B cell (primary cell): ENCODE measurements at regions not wholly inside any gene's neighbourhood (a gene's known extent, or its start where the extent isn't known, plus 50 kb on each side); places are given as distances from the start of the nearest gene placed in this dataset.

Experiments
- ATAC-seq: fragments of 200-7000 bp; cut with Tn5 transposase; one replicate; pipeline ENCODE4 v1.10.0; 2021; ENCODE audit warnings: low read depth, mild to moderate bottlenecking, moderate number of reproducible peaks, moderate library complexity
- CTCF ChIA-PET: fragments of 350-600 bp; sonication (Branson Sonifier 250); formaldehyde crosslinking; loops from one replicate; lab custom pipeline; 2021; ENCODE audit warnings: antibody characterized with exemption, inconsistent platforms; lab: Charles Lee
- POLR2A ChIA-PET: fragments of 350-600 bp; sonication (Branson Sonifier 250); formaldehyde crosslinking; loops from one replicate; lab custom pipeline; 2021; ENCODE audit warnings: antibody characterized with exemption; lab: Charles Lee
- DNase-seq: peaks from one replicate; pipeline ENCODE4 v3.0.0; 2013
- H2AFZ ChIP-seq: 2 replicates; pipeline ENCODE4 v1.6.1; 2012; ENCODE audit warnings: mild to moderate bottlenecking, low read depth, low read length; ENCODE audit not compliant: insufficient read depth, poor library complexity, severe bottlenecking
- H3K27ac ChIP-seq, 2 donors: 1 replicate in 1 of 2; 2 replicates in 1 of 2; pipeline ENCODE4 v1.5.1; 2012 to 2013; ENCODE audit warnings: low read length in 2 of 2, mild to moderate bottlenecking in 2 of 2, moderate library complexity in 1 of 2
- H3K27me3 ChIP-seq, 4 experiments: fragments of 200-600 bp in 1 of 4; sonication (generic) in 1 of 4; replicated peaks in 1 of 4; 1 replicate in 2 of 4; 2 replicates in 2 of 4; pipeline versions ENCODE4 v1.6.1 to v1.7.0; 2013 to 2016; ENCODE audit warnings: low read length in 3 of 4, mild to moderate bottlenecking in 2 of 4, mixed read lengths in 1 of 4, moderate library complexity in 1 of 4; ENCODE audit not compliant: insufficient read depth in 4 of 4, control insufficient read depth in 3 of 4; ENCODE audit errors: control extremely low read depth in 1 of 4
- H3K36me3 ChIP-seq, 2 experiments: replicated peaks in 1 of 2; 1 replicate in 1 of 2; 2 replicates in 1 of 2; pipeline versions ENCODE4 v1.6.1 to v1.7.1; 2013; ENCODE audit warnings: low read length in 1 of 2; ENCODE audit not compliant: insufficient read depth in 2 of 2, control insufficient read depth in 1 of 2; ENCODE audit errors: control extremely low read depth in 1 of 2, extremely low read depth in 1 of 2
- H3K4me1 ChIP-seq, 2 donors: fragments of 200-600 bp in 1 of 2; sonication (generic) in 1 of 2; 1 replicate in 1 of 2; 2 replicates in 1 of 2; pipeline versions ENCODE4 v1.5.1 to v1.6.1; 2013 to 2017; ENCODE audit warnings: low read length in 2 of 2; ENCODE audit not compliant: control insufficient read depth in 2 of 2, insufficient read depth in 2 of 2
- H3K4me2 ChIP-seq: replicated peaks from 2 replicates; pipeline ENCODE3; 2012; ENCODE audit warnings: mild to moderate bottlenecking, low read depth, low read length; ENCODE audit not compliant: poor library complexity, severe bottlenecking
- H3K4me3 ChIP-seq, 5 experiments: fragments of 200-600 bp in 1 of 5; sonication (generic) in 1 of 5; 1 replicate in 3 of 5; 2 replicates in 2 of 5; pipeline versions ENCODE4 v1.5.1 to v1.7.0; 2011 to 2016; ENCODE audit warnings: low read length in 4 of 5, mild to moderate bottlenecking in 4 of 5, low read depth in 2 of 5, control low read depth in 1 of 5, moderate library complexity in 1 of 5; ENCODE audit not compliant: insufficient read depth in 1 of 5; ENCODE audit errors: control extremely low read depth in 1 of 5, extremely low read depth in 1 of 5
- H3K79me2 ChIP-seq: fragments of 200-600 bp; sonication (generic); one replicate; pipeline ENCODE4 v1.6.0; 2016; ENCODE audit warnings: low read length; ENCODE audit not compliant: control insufficient read depth, insufficient read depth
- H3K9ac ChIP-seq: fragments of 200-600 bp; sonication (generic); 2 replicates; pipeline ENCODE4 v1.6.1; 2017; ENCODE audit warnings: mild to moderate bottlenecking, low read length, moderate library complexity
- H3K9me3 ChIP-seq, 3 donors: one replicate each; pipeline versions ENCODE4 v1.6.1 to v1.7.1; 2013; ENCODE audit warnings: low read length in 2 of 3; ENCODE audit not compliant: control insufficient read depth in 2 of 3, insufficient read depth in 1 of 3; ENCODE audit errors: control extremely low read depth in 1 of 3
- H4K20me1 ChIP-seq: 2 replicates; pipeline ENCODE4 v1.6.0; 2012; ENCODE audit warnings: mild to moderate bottlenecking, low read length; ENCODE audit not compliant: insufficient read depth, control insufficient read depth, poor library complexity, severe bottlenecking
- H3K27ac Mint-ChIP-seq: one replicate; pipeline ENCODE4 v1.8.0; 2021; ENCODE audit warnings: mixed read lengths
- H3K27me3 Mint-ChIP-seq: one replicate; pipeline ENCODE4 v1.8.0; 2021; ENCODE audit warnings: mixed read lengths
- H3K4me1 Mint-ChIP-seq: one replicate; pipeline ENCODE4 v1.8.0; 2021; ENCODE audit warnings: mixed read lengths
- H3K4me3 Mint-ChIP-seq: one replicate; pipeline ENCODE4 v1.8.0; 2021; ENCODE audit warnings: mixed read lengths
- H3K9me3 Mint-ChIP-seq: one replicate; pipeline ENCODE4 v1.8.0; 2022; ENCODE audit warnings: mixed read lengths; ENCODE audit not compliant: insufficient read depth
- EZH2 ChIP-seq: IDR thresholded peaks from 2 replicates; pipeline ENCODE4 v1.6.1; 2012; ENCODE audit warnings: borderline replicate concordance, low read depth, mild to moderate bottlenecking, moderate library complexity, low read length; ENCODE audit not compliant: insufficient read depth, poor library complexity, severe bottlenecking
- WGBS: methylation state at CpG from one replicate; pipeline ENCODE4 v1.1.5; 2013; ENCODE audit warnings: missing lambda C conversion rate; ENCODE audit not compliant: insufficient coverage; 5-methylcytosine and 5-hydroxymethylcytosine counted together
- intact Hi-C: fragments of 100-400 bp; cut with micrococcal nuclease; formaldehyde crosslinking; loops from one replicate; pipeline ENCODE4 v1.10.0; 2022
- TF ChIP-seq, protein P1 (sequence below): fragments of 200-600 bp; IDR thresholded peaks from one replicate; pipeline ENCODE4 v1.8.0; 2022; ENCODE audit warnings: antibody characterized with exemption, mild to moderate bottlenecking

DNA sequence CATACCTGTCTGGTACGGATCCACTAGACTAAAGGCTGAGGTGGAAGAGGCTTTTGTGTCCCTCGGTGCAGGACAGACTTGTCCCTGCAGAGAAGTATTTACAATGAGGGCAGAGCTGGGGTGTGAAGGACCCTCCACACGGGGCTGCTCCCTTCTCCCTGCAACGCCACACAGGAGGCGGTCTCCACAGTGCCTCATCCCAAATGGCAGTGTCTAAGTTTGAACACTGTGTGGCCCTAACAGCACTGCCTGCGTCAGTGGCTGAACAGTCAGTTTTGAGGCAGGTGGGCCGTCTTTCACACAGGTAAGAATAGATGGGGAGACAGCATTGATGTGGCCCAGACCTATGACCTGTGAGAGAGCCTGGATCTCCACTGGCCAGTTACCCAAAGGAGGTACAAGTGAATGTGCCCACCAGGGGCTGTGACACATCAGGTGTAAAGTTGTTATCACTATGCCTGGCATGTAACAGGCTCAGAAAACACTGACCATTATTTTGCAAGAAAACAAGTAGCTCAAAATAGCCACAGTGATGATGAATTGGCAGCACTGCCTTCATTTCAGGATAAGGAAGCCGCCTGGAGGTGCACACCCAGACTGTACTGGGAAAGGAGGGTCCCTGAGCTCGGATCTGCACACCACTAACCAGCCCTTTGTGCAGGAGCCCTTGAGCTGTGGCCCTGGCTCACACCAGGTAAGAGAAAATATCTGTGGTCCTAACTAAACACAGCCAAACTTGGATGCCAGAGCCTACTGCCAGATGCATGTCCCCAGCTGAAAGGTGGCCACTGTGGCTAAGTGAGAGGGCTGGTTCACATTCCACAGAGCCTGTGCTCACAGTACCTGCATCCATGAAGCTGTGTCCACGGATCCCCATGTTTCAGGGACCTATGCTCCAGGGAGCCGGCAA lies 246.7 kb downstream of the DLL1 start:
- ATAC-seq (no peak), DNase-seq (no peak)
- Mint-ChIP-seq H3K9me3 (no peaks in the 10 kb centered on the region), H3K27me3 (peaks cover 9% of the 10 kb centered on the region), H3K27ac (no peak overlapping the region), H3K4me3 (no peak overlapping the region), H3K4me1 (no peaks in the 10 kb centered on the region)
- intact Hi-C loops = no loop called here
- H3K4me3 ChIP-seq = no peak overlapping the region
- WGBS = 84% methylated on average over 8 of the region's 11 CpGs
- TF ChIP-seq, protein P1, sequence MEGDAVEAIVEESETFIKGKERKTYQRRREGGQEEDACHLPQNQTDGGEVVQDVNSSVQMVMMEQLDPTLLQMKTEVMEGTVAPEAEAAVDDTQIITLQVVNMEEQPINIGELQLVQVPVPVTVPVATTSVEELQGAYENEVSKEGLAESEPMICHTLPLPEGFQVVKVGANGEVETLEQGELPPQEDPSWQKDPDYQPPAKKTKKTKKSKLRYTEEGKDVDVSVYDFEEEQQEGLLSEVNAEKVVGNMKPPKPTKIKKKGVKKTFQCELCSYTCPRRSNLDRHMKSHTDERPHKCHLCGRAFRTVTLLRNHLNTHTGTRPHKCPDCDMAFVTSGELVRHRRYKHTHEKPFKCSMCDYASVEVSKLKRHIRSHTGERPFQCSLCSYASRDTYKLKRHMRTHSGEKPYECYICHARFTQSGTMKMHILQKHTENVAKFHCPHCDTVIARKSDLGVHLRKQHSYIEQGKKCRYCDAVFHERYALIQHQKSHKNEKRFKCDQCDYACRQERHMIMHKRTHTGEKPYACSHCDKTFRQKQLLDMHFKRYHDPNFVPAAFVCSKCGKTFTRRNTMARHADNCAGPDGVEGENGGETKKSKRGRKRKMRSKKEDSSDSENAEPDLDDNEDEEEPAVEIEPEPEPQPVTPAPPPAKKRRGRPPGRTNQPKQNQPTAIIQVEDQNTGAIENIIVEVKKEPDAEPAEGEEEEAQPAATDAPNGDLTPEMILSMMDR = no peak
- TF ChIP-seq EZH2 = no peak
- no peaks in the 10 kb centered on the region for H3K36me3 ChIP-seq
- ChIA-PET POLR2A (no interaction called here), CTCF (no interaction called here)
- H3K4me2 ChIP-seq = no peak overlapping the region
- H3K27ac ChIP-seq = no peak overlapping the region
- H3K27me3 ChIP-seq = no peaks in the 10 kb centered on the region
- no peak overlapping the region for H2AFZ ChIP-seq
- no peak overlapping the region for H3K9ac ChIP-seq
- no peaks in the 10 kb centered on the region for H4K20me1 ChIP-seq
- peaks cover 0 to 3% (median 0%) of the 10 kb centered on the region in 3 donors for H3K9me3 ChIP-seq
- H3K79me2 ChIP-seq = no peaks in the 10 kb centered on the region
- no peaks in the 10 kb centered on the region for H3K4me1 ChIP-seq

DNA sequence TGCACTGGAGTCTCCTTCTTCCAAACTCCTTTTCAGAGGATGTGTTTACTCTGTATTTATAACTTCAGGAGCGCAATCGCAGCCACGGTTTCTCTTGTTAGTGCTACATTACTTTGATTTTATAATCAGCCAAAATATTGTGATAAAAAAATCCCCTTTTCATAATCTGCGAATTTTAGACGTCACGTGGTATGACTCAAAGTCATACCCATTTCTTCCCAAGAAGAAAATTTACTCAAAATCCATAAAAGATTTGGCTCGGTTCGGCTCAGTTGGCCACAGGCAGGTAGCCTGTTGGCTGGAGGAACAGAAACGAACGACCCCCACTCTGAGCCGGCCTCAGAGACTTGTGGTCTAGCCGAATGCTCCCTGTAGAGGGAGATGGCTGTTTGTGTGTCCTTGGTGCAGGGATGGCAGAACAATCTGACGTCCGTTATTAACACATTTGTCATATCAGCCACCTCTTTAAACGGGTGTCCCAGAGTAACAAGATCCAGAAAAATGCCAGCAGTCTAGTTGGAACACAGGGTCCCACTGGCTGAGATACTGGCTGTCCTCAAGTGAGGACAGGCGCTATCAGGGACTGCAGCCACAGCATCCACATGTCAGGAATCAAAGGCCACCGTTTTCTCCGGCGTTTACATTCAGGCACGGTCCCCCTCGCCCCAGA lies 247.6 kb downstream of the DLL1 start:
- no peaks in the 10 kb centered on the region for H3K4me1 ChIP-seq
- H3K9ac ChIP-seq = no peak overlapping the region
- H3K9me3 ChIP-seq = peaks cover 0 to 3% (median 0%) of the 10 kb centered on the region in 3 donors
- ChIA-PET POLR2A (no interaction called here), CTCF (no interaction called here)
- no peak overlapping the region for H3K4me3 Mint-ChIP-seq
- H3K4me3 ChIP-seq = no peak overlapping the region
- TF ChIP-seq, protein P1 = no peak
- TF ChIP-seq EZH2 = no peak
- intact Hi-C loops = no loop called here
- H2AFZ ChIP-seq = no peak overlapping the region
- H3K36me3 ChIP-seq = no peaks in the 10 kb centered on the region
- H3K9me3 Mint-ChIP-seq = no peaks in the 10 kb centered on the region
- 89% methylated on average over 16 of the region's 21 CpGs for WGBS
- DNase-seq = no peak
- H3K27me3 ChIP-seq = no peaks in the 10 kb centered on the region
- peaks cover 5% of the 10 kb centered on the region for H3K27me3 Mint-ChIP-seq
- no peaks in the 10 kb centered on the region for H3K4me1 Mint-ChIP-seq
- H4K20me1 ChIP-seq = no peaks in the 10 kb centered on the region
- ATAC-seq = no peak
- H3K27ac ChIP-seq = no peak overlapping the region
- no peak overlapping the region for H3K4me2 ChIP-seq
- H3K27ac Mint-ChIP-seq = no peak overlapping the region
- H3K79me2 ChIP-seq = no peaks in the 10 kb centered on the region
